ENCODE measurements at regions not wholly inside any gene's neighbourhood (a gene's known extent, or its start where the extent isn't known, plus 50 kb on each side); places are given as distances from the start of the nearest gene placed in this dataset.
"Not testable (repeated sequence)": the region's sequence is repeated elsewhere in the genome, so short reads cannot be mapped to it uniquely, and the experiment has no call there.

GRCh38 chr6:168369786-168370185, 50.2 kb upstream of the DACT2 start:
- DNase-seq, result no peak

- no peak for DNase-seq
These were observed 50.9 kb upstream of the DACT2 start for GRCh38 chr6:168370310-168370991.

GRCh38 chr6:168371185-168371584, 51.6 kb upstream of the DACT2 start:
- no peak for DNase-seq

- DNase-seq, result no peak
These were observed 52.0 kb upstream of the DACT2 start for GRCh38 chr6:168371618-168371980.

DNA sequence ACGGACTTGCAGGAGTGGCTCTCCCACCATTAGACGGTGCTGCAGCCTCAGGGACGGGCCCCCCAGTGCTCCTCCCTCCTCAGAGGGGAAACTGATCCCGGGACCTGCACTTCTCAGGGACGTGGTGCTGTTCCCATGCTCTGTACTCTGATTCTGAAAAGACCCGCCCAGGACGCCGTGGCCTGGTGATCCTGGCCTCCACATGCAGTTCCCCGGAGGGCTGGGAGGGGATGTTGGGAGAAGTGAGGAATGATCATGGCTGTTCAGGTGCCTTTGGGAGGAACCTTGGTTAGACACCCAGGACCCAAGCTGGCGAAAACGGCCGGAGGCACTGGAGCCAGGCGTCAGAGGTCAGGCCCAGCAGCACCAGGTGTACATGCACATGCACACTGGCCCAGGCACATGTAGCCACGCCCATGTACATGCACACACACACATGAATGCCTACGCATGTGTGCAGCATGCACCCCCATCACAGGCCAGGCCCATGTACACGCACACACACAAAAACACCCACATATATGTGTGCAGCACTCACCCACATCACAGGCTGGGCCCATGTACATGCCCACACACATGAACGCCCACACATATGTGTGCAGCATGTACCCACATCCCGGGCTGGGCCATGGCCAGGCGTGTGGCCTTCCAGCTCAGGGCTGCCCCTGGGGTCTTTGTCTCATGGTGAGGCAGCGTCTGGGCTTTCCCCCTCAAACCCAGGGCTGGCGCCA, 52.6 kb upstream of the DACT2 start:
- DNase-seq, result no peak

GRCh38 chr6:168372889-168373288, 53.3 kb upstream of the DACT2 start:
- DNase-seq, result no peak

- no peak for DNase-seq
These were observed 53.8 kb upstream of the DACT2 start for GRCh38 chr6:168373389-168373788.

DNA sequence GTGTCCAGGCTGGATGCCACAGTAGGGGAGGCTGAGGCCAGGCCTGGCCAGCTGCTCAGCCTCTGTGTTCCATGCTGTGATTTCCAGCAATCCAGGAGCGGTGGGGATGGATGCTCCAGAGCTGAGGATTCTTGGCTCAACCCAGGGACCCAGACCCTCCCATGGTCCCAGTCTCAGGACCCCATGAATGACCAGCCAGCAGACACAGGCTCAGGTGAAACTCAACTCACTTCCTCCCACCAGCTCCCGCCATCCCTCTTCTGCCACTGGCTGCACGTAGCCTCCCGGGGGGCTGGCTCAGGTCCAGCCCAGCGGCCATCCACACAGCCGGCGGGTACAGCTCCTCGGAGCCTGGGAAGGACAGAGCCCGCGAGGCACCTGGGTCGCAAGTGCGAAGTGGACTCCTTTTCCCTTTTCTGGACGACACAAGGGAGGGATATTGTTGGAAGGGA, 54.5 kb upstream of the DACT2 start:
- no peak for DNase-seq

DNA sequence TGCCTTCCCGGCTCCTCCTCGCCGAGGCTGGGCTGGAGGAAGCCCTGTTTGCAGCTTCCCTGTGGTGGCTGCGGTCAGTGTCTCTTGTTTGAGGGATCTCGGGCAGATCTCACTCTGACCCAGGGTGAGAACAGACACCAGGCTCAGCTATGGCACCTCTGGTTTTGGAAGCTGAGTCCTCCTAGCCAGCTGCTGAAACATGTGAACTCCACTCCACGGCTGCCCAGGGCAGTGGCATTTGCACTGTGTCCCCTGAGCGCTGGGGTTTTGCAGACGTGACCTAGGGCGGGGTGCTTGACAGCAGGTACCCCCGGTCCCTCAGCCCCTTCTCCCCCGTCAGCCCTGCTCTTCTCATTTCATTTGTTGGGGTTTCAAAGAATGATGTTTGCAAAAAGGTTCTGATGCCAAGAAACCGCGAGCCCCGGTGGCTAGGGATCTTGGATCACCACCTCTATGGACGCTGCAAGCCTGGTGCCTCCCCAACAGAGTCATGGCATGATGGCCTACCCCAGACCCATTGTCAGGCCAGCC, 55.0 kb upstream of the DACT2 start:
- no peak for DNase-seq

DNA sequence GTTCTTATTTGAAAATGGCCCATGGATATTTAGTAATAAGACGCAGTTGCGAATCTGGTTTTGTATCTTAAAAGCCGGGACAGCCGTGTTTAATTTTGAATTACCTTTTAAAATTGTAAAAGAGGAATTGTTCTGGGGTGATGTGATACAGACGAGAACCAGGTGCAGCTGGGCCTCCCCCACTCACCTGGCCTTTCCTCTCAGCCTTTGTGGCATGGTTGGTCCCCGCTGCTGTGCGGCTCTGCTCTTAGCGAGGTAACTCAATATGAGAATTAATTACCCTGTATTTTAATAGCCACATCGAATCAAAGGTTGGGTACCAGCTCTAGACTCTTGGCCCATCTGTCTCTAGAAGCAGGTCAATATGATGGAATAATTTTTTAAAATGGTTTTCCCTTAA, 56.5 kb upstream of the DACT2 start:
- DNase-seq, result peak; percentile 62

DNA sequence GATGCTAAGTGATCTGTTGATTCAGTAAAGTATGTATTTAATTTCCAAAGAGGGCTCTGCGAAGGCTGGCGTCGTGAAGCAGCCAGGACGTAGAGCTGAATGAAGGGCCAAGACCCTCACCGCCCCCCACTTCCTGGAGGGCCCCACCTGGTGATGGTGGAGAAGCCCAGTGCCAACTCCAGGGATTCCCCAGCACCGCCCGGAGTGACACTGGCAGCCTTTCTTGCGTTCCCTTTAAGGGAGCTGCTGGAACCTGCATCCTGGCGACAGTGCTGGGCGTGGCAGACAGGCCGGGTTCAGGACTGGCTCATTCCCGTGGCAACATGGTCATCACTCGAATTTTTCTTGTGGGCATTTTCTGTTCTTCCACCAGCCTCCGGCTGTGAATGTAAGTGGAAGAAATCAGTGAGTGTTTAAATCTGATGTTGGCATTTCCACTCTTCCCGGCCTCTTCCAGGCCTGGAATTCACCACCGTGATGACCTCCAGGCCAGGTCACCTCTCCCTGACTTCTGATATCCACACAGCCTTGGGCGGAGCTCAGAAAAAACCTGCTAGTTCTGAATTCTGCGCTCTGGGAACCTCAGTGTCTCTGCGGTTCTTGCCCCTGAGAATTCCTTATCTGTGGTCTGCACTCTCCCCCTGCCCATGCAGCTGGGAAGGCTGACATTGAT, 57.4 kb upstream of the DACT2 start:
- DNase-seq, result no peak

DNA sequence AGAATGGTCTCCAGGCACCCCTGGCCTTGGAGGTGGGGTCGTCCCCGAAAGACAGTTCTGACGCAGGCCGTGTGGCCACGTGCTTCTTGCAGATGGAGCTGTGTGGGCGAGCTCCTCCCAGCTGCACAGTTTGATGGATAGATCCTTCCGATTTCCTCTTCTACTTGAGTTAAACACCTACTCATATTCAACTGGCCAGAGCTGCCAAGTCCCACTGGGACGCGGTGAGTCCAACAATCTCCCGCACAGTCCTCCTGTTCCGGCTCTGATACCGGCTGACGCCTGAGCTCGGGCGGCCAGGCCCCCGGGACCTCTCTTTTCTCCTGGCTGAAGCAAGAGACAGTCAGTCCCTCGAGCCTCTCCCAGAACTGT, 57.9 kb upstream of the DACT2 start:
- DNase-seq, result no peak

GRCh38 chr6:168377856-168378832, 58.6 kb upstream of the DACT2 start:
- no peak for DNase-seq

- DNase-seq, result not testable (repeated sequence)
These were observed 60.0 kb upstream of the DACT2 start for GRCh38 chr6:168379579-168379978.

GRCh38 chr6:168380166-168380955, 60.6 kb upstream of the SMOC2 start:
- DNase-seq, result not testable (repeated sequence)

- no peak for DNase-seq
These were observed 59.9 kb upstream of the SMOC2 start for GRCh38 chr6:168380956-168381605.

- DNase-seq, result no peak
These were observed 59.1 kb upstream of the SMOC2 start for GRCh38 chr6:168381726-168382458.

GRCh38 chr6:168383062-168383854, 57.7 kb upstream of the SMOC2 start:
- DNase-seq, result no peak

Measured in NCI-H2107 (cell line).